Activated CD4-positive, alpha-beta T cell treated with anti-CD3 and anti-CD28 coated beads, Interleukin-2, amount 10 ng/mL, durations not matched to agents 24 days and 14 days (primary cell): ENCODE measurements at regions not wholly inside any gene's neighbourhood (a gene's known extent, or its start where the extent isn't known, plus 50 kb on each side); places are given as distances from the start of the nearest gene placed in this dataset.
"Not testable (repeated sequence)": the region's sequence is repeated elsewhere in the genome, so short reads cannot be mapped to it uniquely, and the experiment has no call there.

Experiments used
- DNase-seq: peaks from one replicate; pipeline ENCODE4 v3.0.0; 2022
- H3K27ac Mint-ChIP-seq: one replicate; pipeline ENCODE4 v1.8.0; 2022; ENCODE audit warnings: mild to moderate bottlenecking, mixed read lengths
- H3K27me3 Mint-ChIP-seq: one replicate; pipeline ENCODE4 v1.8.0; 2022; ENCODE audit warnings: mixed read lengths
- H3K36me3 Mint-ChIP-seq: one replicate; pipeline ENCODE4 v1.8.0; 2022; ENCODE audit warnings: low read depth, mild to moderate bottlenecking, mixed read lengths
- H3K4me1 Mint-ChIP-seq: one replicate; pipeline ENCODE4 v1.8.0; 2021; ENCODE audit warnings: mixed read lengths
- H3K4me3 Mint-ChIP-seq: one replicate; pipeline ENCODE4 v1.8.0; 2022; ENCODE audit warnings: mild to moderate bottlenecking, moderate library complexity, mixed read lengths
- H3K9me3 Mint-ChIP-seq: one replicate; pipeline ENCODE4 v1.8.0; 2021; ENCODE audit warnings: mixed read lengths
- intact Hi-C: fragments of 100-400 bp; cut with micrococcal nuclease; formaldehyde crosslinking; loops from one replicate; pipeline ENCODE4 v1.15.1; 2023

DNA sequence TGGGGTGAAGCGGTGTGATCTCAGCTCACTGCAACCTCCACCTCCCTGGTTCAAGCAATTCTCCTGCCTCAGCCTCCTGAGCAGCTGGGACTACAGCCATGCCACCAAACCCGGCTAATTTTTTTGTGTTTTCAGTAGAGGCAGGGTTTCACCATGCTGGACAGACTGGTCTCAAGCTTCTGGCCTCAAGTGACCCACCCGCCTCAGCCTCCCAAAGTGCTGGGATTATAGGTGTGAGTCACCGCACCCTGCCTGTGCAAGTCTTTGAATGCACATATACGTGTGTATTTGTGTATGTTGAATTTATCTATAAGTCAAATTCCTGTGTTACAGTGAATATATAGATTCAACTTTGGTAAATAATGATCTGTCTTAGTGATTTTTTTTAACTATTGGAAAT lies 898.2 kb upstream of the ATXN7L3B start:
- H3K27me3 Mint-ChIP-seq, H3K4me1 Mint-ChIP-seq, DNase-seq, H3K36me3 Mint-ChIP-seq, H3K27ac Mint-ChIP-seq, H3K9me3 Mint-ChIP-seq, intact Hi-C loops, H3K4me3 Mint-ChIP-seq: not testable (repeated sequence)

DNA sequence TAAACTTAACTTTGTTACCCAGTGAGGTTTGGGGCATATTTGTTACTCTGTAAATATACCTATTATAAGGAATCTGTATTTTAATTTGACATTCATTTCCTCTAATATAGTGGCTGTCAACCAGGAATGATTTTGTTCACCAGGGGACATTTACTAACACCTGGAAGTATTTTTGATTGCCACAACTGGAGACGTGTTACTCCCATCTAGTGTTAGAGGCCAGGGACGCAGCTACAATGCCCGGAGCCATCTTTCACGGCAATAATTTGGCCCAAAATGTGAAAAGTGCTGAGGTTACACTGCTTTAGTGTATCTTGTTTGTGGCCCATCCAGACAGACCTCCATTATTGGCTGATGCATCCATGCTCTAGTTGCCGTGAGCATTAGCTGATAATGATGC lies 881.3 kb upstream of the ATXN7L3B start:
- no peaks in the 10 kb centered on the region for H3K36me3 Mint-ChIP-seq
- H3K4me1 Mint-ChIP-seq, result no peaks in the 10 kb centered on the region
- peaks cover 4% of the 10 kb centered on the region for H3K9me3 Mint-ChIP-seq
- H3K27me3 Mint-ChIP-seq, result no peaks in the 10 kb centered on the region
- DNase-seq, result no peak
- intact Hi-C loops, result no loop called here
- H3K27ac Mint-ChIP-seq, result no peak overlapping the region
- no peak overlapping the region for H3K4me3 Mint-ChIP-seq

GRCh38 chr12:73659802-73660201 lies 877.8 kb upstream of the ATXN7L3B start:
- Mint-ChIP-seq H3K27me3 (no peaks in the 10 kb centered on the region), H3K36me3 (no peaks in the 10 kb centered on the region), H3K9me3 (no peaks in the 10 kb centered on the region), H3K4me3 (no peak overlapping the region), H3K4me1 (no peaks in the 10 kb centered on the region), H3K27ac (no peak overlapping the region)
- intact Hi-C loops, result no loop called here
- DNase-seq, result no peak

GRCh38 chr12:73665193-73665592 lies 872.4 kb upstream of the ATXN7L3B start:
- Mint-ChIP-seq H3K4me3 (no peak overlapping the region), H3K9me3 (no peaks in the 10 kb centered on the region), H3K4me1 (no peaks in the 10 kb centered on the region), H3K27me3 (no peaks in the 10 kb centered on the region), H3K27ac (no peak overlapping the region), H3K36me3 (no peaks in the 10 kb centered on the region)
- intact Hi-C loops, result no loop called here
- DNase-seq, result no peak

DNA sequence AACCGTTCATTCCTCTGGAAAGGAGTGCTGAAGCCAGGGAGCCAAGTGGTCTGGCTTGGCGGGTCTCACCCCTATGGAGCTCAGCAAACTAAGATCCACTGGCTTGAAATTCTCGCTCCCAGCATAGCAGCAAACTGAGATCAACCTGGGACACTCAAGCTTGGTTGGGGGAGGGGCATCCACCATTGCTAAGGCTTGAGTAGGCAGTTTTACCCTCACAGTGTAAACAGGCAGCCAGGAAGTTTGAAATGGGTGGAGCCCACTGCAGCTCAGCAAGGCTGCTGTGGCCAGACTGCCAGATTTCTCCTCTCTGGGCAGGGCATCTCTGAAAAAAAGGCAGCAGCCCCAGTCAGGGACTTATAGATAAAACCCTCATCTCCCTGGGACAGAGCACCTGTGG lies 866.1 kb upstream of the ATXN7L3B start:
- intact Hi-C loops, DNase-seq, H3K4me3 Mint-ChIP-seq, H3K4me1 Mint-ChIP-seq, H3K9me3 Mint-ChIP-seq, H3K27me3 Mint-ChIP-seq, H3K36me3 Mint-ChIP-seq, H3K27ac Mint-ChIP-seq: not testable (repeated sequence)

DNA sequence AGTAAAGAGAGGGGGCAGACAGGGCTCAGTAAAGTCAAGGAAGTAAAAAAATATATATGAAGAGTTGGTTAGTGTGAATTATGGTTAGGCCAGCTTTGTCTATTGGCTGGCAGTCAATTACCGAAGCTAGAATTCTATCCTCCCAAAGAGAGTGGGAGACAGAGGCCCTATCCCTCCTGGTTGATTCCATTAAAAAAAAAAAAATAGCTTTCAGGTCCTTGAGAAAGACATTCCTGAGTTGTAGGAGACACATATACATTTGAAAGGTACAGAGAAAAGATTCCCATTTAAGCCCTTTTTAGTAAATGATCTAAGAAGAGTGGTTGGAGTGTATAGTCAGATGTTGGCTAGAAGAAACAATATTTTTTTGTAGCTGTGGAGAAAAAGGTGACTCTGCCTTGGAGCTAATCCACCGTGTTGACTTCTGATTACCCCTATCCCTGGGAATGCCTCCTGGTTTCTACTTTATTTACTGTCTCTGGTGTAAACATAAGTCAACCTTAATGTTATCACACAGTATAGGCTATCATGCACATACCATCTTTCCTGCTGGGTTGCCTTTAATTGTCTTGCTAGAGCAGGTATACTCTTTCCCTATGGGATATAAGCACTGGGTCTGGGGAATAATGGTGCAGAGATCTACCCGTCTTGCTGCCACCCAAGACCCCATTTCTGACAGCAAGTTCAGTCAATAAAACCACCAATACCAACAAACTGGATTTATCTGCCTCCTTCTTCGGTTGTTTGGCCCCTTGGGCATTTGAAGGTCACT lies 859.9 kb upstream of the ATXN7L3B start:
- Mint-ChIP-seq H3K4me3 (no peak overlapping the region), H3K9me3 (peaks cover 3% of the 10 kb centered on the region), H3K36me3 (no peaks in the 10 kb centered on the region), H3K4me1 (no peaks in the 10 kb centered on the region), H3K27me3 (no peaks in the 10 kb centered on the region), H3K27ac (no peak overlapping the region)
- intact Hi-C loops, result no loop called here
- no peak for DNase-seq

DNA sequence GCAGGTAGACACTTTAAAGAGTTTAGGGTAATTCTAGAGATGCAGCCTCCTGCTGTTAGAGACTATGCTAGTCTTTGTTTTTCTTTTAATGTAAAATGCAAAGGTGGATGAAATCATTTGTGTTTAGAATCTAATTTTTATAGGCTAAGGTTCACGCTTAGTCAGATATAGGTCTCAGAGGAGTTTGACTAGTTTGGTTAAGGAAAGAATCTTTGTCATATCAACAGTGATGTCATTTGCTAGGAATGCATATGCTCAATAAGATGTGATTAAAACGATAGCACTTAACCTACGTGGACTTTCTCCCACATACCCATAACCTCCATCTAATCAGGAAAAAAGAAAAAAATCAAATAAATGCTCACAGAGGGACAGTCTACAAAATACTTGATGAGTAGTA lies 859.3 kb upstream of the ATXN7L3B start:
- DNase-seq, result no peak
- Mint-ChIP-seq H3K36me3 (no peaks in the 10 kb centered on the region), H3K27me3 (no peaks in the 10 kb centered on the region), H3K27ac (no peak overlapping the region), H3K4me1 (no peaks in the 10 kb centered on the region), H3K4me3 (no peak overlapping the region), H3K9me3 (peaks cover 3% of the 10 kb centered on the region)
- intact Hi-C loops, result no loop called here

DNA sequence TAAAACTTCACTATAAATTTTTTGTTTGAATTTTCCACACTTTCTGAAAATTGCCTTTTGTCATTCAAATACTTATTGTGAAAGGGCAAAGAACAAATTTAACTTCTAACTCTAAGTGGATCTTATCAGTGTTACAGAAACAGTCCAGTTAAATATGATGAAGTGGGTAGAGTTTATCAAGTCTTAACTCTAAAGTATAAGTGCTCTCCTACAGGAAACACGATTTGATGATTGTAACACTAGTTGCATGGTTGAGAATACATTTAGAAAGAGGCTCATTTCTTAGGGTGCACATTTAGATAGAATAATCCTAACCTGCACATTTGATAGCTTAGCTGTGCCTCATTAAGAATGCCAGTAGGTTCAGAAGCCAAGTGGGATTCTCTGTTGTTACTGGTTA lies 838.3 kb upstream of the ATXN7L3B start:
- no peak overlapping the region for H3K4me3 Mint-ChIP-seq
- intact Hi-C loops, result no loop called here
- no peaks in the 10 kb centered on the region for H3K9me3 Mint-ChIP-seq
- no peak overlapping the region for H3K27ac Mint-ChIP-seq
- no peaks in the 10 kb centered on the region for H3K27me3 Mint-ChIP-seq
- H3K4me1 Mint-ChIP-seq, result no peaks in the 10 kb centered on the region
- H3K36me3 Mint-ChIP-seq, result no peaks in the 10 kb centered on the region
- no peak for DNase-seq

DNA sequence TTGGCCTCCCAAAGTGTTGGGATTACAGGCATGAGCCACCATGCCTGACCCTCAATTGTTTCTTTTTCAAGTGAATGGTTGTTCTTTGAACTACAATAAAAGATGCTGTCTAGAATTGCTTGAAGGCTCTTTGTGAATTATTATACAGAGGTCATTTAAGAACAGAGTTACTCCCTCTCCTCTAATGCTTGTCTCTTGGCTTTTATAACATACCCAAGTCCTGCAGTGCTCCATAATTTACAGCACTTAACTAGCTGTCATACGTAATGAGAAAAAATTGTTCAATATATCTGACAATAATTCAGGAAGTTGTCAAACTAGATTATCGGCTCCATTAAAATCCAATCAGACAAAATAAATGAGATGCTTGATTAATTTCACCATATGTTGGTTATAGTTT lies 823.0 kb upstream of the ATXN7L3B start:
- Mint-ChIP-seq H3K36me3 (no peaks in the 10 kb centered on the region), H3K4me3 (no peak overlapping the region), H3K4me1 (no peaks in the 10 kb centered on the region), H3K27me3 (no peaks in the 10 kb centered on the region), H3K9me3 (no peaks in the 10 kb centered on the region), H3K27ac (no peak overlapping the region)
- intact Hi-C loops, result no loop called here
- no peak for DNase-seq

DNA sequence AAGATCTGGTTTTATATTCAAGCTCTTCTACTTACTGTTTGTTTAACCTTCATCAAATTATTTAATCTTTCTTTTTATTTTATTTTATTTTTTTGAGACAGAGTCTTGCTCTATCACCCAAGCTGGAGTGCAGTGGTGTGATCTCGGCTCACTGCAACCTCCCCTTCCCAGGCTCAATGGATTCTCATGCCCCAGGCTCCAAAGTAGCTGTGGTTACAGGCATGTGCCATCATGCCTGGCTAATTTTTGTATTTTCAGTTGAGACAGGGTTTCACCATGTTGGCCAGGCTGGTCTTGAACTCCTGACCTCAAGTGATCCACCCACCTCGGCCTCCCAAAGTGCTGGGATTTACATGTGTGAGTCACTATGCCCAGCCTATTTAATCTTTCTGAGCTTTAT lies 821.5 kb upstream of the ATXN7L3B start:
- H3K36me3 Mint-ChIP-seq, H3K9me3 Mint-ChIP-seq, intact Hi-C loops, H3K27ac Mint-ChIP-seq, H3K4me1 Mint-ChIP-seq, DNase-seq, H3K4me3 Mint-ChIP-seq, H3K27me3 Mint-ChIP-seq: not testable (repeated sequence)

GRCh38 chr12:73719223-73719622 lies 818.4 kb upstream of the ATXN7L3B start:
- no peaks in the 10 kb centered on the region for H3K4me1 Mint-ChIP-seq
- H3K27ac Mint-ChIP-seq, result no peak overlapping the region
- no peaks in the 10 kb centered on the region for H3K27me3 Mint-ChIP-seq
- H3K9me3 Mint-ChIP-seq, result peaks cover 3% of the 10 kb centered on the region
- no peaks in the 10 kb centered on the region for H3K36me3 Mint-ChIP-seq
- no peak overlapping the region for H3K4me3 Mint-ChIP-seq
- no peak for DNase-seq
- intact Hi-C loops, result no loop called here

GRCh38 chr12:73726881-73727280 lies 810.8 kb upstream of the ATXN7L3B start:
- Mint-ChIP-seq H3K4me3 (no peak overlapping the region), H3K36me3 (no peaks in the 10 kb centered on the region), H3K9me3 (peaks cover 3% of the 10 kb centered on the region), H3K27me3 (no peaks in the 10 kb centered on the region), H3K27ac (no peak overlapping the region), H3K4me1 (no peaks in the 10 kb centered on the region)
- no peak for DNase-seq
- intact Hi-C loops, result no loop called here

DNA sequence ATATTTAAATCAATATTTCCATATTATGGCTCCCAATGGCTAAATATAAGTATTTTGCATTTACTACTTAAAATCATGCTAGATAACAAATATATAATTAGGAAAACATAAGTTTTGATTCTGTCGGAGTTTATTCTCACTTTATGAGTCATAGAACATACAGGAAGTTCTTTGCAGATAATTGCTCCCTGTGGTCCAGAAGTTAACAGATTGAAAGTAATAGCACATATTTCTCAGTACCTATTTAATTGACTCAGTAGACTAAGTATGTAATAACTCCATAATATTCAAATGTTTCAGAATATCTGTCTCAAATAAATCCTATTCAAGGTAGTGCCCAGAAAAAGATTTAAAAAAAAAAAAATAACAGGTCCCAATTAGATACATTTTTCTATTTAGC lies 806.0 kb upstream of the ATXN7L3B start:
- H3K4me1 Mint-ChIP-seq, result no peaks in the 10 kb centered on the region
- no peaks in the 10 kb centered on the region for H3K36me3 Mint-ChIP-seq
- no peaks in the 10 kb centered on the region for H3K9me3 Mint-ChIP-seq
- H3K27ac Mint-ChIP-seq, result no peak overlapping the region
- no peak for DNase-seq
- intact Hi-C loops, result no loop called here
- H3K4me3 Mint-ChIP-seq, result no peak overlapping the region
- H3K27me3 Mint-ChIP-seq, result no peaks in the 10 kb centered on the region

- H3K27me3 Mint-ChIP-seq, result no peaks in the 10 kb centered on the region
- H3K4me1 Mint-ChIP-seq, result no peaks in the 10 kb centered on the region
- H3K27ac Mint-ChIP-seq, result no peak overlapping the region
- H3K36me3 Mint-ChIP-seq, result no peaks in the 10 kb centered on the region
- H3K9me3 Mint-ChIP-seq, result peaks cover 9% of the 10 kb centered on the region
- no peak for DNase-seq
- intact Hi-C loops, result loop anchor here (5.0 kb wide), 1 partner anchor 493 kb away; no protein-coding TSS in a partner anchor
- H3K4me3 Mint-ChIP-seq, result no peak overlapping the region
Measured at GRCh38 chr12:73769337-73769736, 768.3 kb upstream of the ATXN7L3B start.

DNA sequence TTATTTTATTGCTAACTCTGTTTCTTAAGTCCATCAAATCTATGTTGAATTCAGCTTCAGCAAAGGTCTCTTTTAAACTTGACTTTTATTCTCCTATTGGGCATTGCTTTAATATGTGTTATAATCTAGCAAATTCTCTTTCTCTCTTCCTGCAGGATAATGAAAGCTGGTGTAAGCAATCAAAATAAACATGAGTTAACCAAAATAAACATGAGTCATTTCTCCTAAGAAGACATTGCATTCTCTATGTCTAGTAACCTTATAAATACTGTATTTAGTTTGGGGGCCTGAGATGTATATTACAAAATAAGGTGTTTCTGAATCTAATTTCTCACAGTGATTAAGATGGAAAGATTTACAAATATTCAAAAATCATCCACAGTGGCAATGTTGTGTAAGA lies 739.1 kb upstream of the ATXN7L3B start:
- intact Hi-C loops, result no loop called here
- Mint-ChIP-seq H3K27me3 (no peaks in the 10 kb centered on the region), H3K4me3 (no peak overlapping the region), H3K27ac (no peak overlapping the region), H3K36me3 (no peaks in the 10 kb centered on the region), H3K9me3 (peaks cover 16% of the 10 kb centered on the region), H3K4me1 (no peaks in the 10 kb centered on the region)
- no peak for DNase-seq
